NCI-H2196 treated with DMSO at 0.1 percent for 48 hours (cell line): ENCODE measurements at regions not wholly inside any gene's neighbourhood (a gene's known extent, or its start where the extent isn't known, plus 50 kb on each side); places are given as distances from the start of the nearest gene placed in this dataset.

ENCODE experiments used
- DNase-seq: peaks from one replicate; lab custom pipeline; 2025; ENCODE audit not compliant: unreplicated experiment; lab: John Stamatoyannopoulos, UW

GRCh38 chr13:50101590-50101989 lies 86.3 kb downstream of the KCNRG start:
- DNase-seq = no peak

GRCh38 chr13:50104493-50104892 lies 89.2 kb downstream of the KCNRG start:
- DNase-seq = no peak

- no peak for DNase-seq
Measured at GRCh38 chr13:50106559-50106958, 91.3 kb downstream of the KCNRG start.

- DNase-seq = no peak
Measured at GRCh38 chr13:50107205-50107604, 92.0 kb downstream of the KCNRG start.

GRCh38 chr13:50114961-50115360 lies 99.7 kb downstream of the KCNRG start:
- DNase-seq = no peak

- no peak for DNase-seq
Measured at GRCh38 chr13:50115695-50116094, 100.5 kb downstream of the KCNRG start.

- DNase-seq = no peak
Measured at GRCh38 chr13:50116430-50116973, 101.3 kb downstream of the KCNRG start.

- no peak for DNase-seq
Measured at GRCh38 chr13:50119591-50119990, 104.3 kb downstream of the KCNRG start.

GRCh38 chr13:50122455-50122854 lies 107.2 kb downstream of the KCNRG start:
- no peak for DNase-seq

- no peak for DNase-seq
Measured at GRCh38 chr13:50123002-50123401, 107.8 kb downstream of the KCNRG start.

- no peak for DNase-seq
Measured at GRCh38 chr13:50123515-50123861, 108.2 kb downstream of the KCNRG start.

GRCh38 chr13:50123862-50124535 lies 108.8 kb downstream of the KCNRG start:
- peak; percentile 75 for DNase-seq

- DNase-seq = no peak
Measured at GRCh38 chr13:50124536-50125303, 109.5 kb downstream of the KCNRG start.

- no peak for DNase-seq
Measured at GRCh38 chr13:50125304-50125553, 110.0 kb downstream of the KCNRG start.

GRCh38 chr13:50125554-50126262 lies 110.5 kb downstream of the KCNRG start:
- DNase-seq = peak; percentile 64

GRCh38 chr13:50126263-50126992 lies 111.2 kb downstream of the KCNRG start:
- no peak for DNase-seq

GRCh38 chr13:50126993-50127725 lies 111.9 kb downstream of the KCNRG start:
- DNase-seq = no peak

GRCh38 chr13:50127726-50128291 lies 112.6 kb downstream of the KCNRG start:
- no peak for DNase-seq

- no peak for DNase-seq
Measured at GRCh38 chr13:50128428-50128931, 113.2 kb downstream of the KCNRG start.

- DNase-seq = no peak
Measured at GRCh38 chr13:50129081-50129705, 113.9 kb downstream of the KCNRG start.
